GM12878 (cell line): ENCODE measurements at regions not wholly inside any gene's neighbourhood (a gene's known extent, or its start where the extent isn't known, plus 50 kb on each side); places are given as distances from the start of the nearest gene placed in this dataset.

ENCODE experiments used
- ATAC-seq: fragments of 200-7000 bp; cut with Tn5 transposase; 3 replicates; pipeline ENCODE4 v1.9.1; 2020; ENCODE audit warnings: mild to moderate bottlenecking, moderate library complexity
- BruUV-seq: library from RNA; stranded (reverse); fragments of 400-500 nt; replicated peaks from 2 replicates; lab custom pipeline; 2021; lab: Mats Ljungman, UMichigan
- CTCF ChIA-PET: fragments of 300-600 bp; sonication (Branson Sonifier 250); formaldehyde crosslinking; extraction: SDS; loops from one replicate; lab custom pipeline; 2021; ENCODE audit warnings: inconsistent platforms; lab: Yijun Ruan, JAX
- POLR2A ChIA-PET: fragments of 350-600 bp; formaldehyde crosslinking; extraction: SDS; loops from one replicate; lab custom pipeline; 2021; ENCODE audit warnings: inconsistent platforms; lab: Charles Lee
- RAD21 ChIA-PET: fragments of 300-600 bp; sonication (Branson Sonifier 250); formaldehyde crosslinking; loops from one replicate; lab custom pipeline; 2023; ENCODE audit warnings: antibody characterized with exemption; ENCODE audit not compliant: unreplicated experiment; lab: Charles Lee
- SMC1A ChIA-PET: fragments of 300-600 bp; sonication (Branson Sonifier 250); formaldehyde crosslinking; loops from one replicate; lab custom pipeline; 2023; ENCODE audit not compliant: unreplicated experiment, uncharacterized antibody; lab: Charles Lee
- DNase-seq: peaks from one replicate; pipeline ENCODE4 v3.0.0-alpha.2; 2011; ENCODE audit warnings: low read depth, low spot score
- FAIRE-seq: peaks from 3 replicates; lab custom pipeline; 2011; peaks lifted over from hg19 to GRCh38; lab: Jason Lieb, UNC
- H2AFZ ChIP-seq: 2 replicates; pipeline ENCODE4 v1.6.0; 2011; ENCODE audit warnings: low read depth, low read length, control low read depth; ENCODE audit not compliant: control insufficient read depth
- H3K27ac ChIP-seq: 2 replicates; pipeline ENCODE4 v1.5.1; 2011; ENCODE audit warnings: control low read depth; ENCODE audit not compliant: control insufficient read depth, insufficient read depth
- H3K27me3 ChIP-seq, 2 experiments: replicated peaks in 1 of 2; 2 replicates each; pipeline versions ENCODE4 v1.6.0 to v1.6.1; 2011; ENCODE audit warnings: low read length in 1 of 2; ENCODE audit not compliant: control insufficient read depth in 2 of 2, insufficient read depth in 2 of 2
- H3K36me3 ChIP-seq, 2 experiments: 2 replicates each; pipeline ENCODE4 v1.5.1; 2011; ENCODE audit warnings: low read length in 1 of 2; ENCODE audit not compliant: control insufficient read depth in 2 of 2, insufficient read depth in 2 of 2
- H3K4me1 ChIP-seq: 2 replicates; pipeline ENCODE4 v1.6.1; 2011; ENCODE audit warnings: mild to moderate bottlenecking, low read length, moderate library complexity, mixed read lengths; ENCODE audit not compliant: control insufficient read depth, insufficient read depth
- H3K4me2 ChIP-seq: 2 replicates; pipeline ENCODE4 v1.6.0; 2011; ENCODE audit warnings: control low read depth; ENCODE audit not compliant: control insufficient read depth, insufficient read depth
- H3K4me3 ChIP-seq: fragments of 200-600 bp; sonication (generic); 2 replicates; pipeline ENCODE4 v1.5.1; 2016
- H3K79me2 ChIP-seq: 2 replicates; pipeline ENCODE4 v1.6.0; 2011; ENCODE audit warnings: low read length; ENCODE audit not compliant: control insufficient read depth, insufficient read depth
- H3K9ac ChIP-seq: 2 replicates; pipeline ENCODE4 v1.8.0; 2011; ENCODE audit warnings: low read length, control low read depth, mixed read lengths; ENCODE audit not compliant: control insufficient read depth, insufficient read depth
- H3K9me3 ChIP-seq: replicated peaks from 3 replicates; pipeline ENCODE4 v1.5.1; 2011; ENCODE audit warnings: mild to moderate bottlenecking, low read length; ENCODE audit not compliant: control insufficient read depth, insufficient read depth
- H4K20me1 ChIP-seq: 2 replicates; pipeline ENCODE4 v1.6.0; 2011; ENCODE audit not compliant: control insufficient read depth, insufficient read depth
- CTCF ChIP-seq, 3 experiments: IDR thresholded peaks in 2 of 3; conservative IDR thresholded peaks in 1 of 3; 2 replicates each; pipeline ENCODE4 v1.5.1; 2011; ENCODE audit warnings: low read depth in 3 of 3, low read length in 3 of 3, mild to moderate bottlenecking in 3 of 3, control low read depth in 2 of 3, moderate library complexity in 2 of 3, inconsistent platforms in 1 of 3, mixed read lengths in 1 of 3; ENCODE audit not compliant: control insufficient read depth in 2 of 3, insufficient read depth in 1 of 3; ENCODE audit errors: extremely low read depth in 1 of 3
- CUX1 ChIP-seq: IDR thresholded peaks from 2 replicates; pipeline ENCODE4 v1.6.1; 2012; ENCODE audit warnings: improper control_type of control experiment, low read depth, low read length; ENCODE audit not compliant: insufficient replicate concordance
- HDAC2 ChIP-seq: fragments of 200-600 bp; sonication (generic); IDR thresholded peaks from 2 replicates; pipeline ENCODE4 v1.6.1; 2017
- NR2C2 ChIP-seq: IDR thresholded peaks from 2 replicates; pipeline ENCODE4 v1.6.1; 2011; ENCODE audit warnings: borderline replicate concordance, low read depth; ENCODE audit not compliant: control insufficient read depth, insufficient read length
- POU2F2 ChIP-seq: IDR thresholded peaks from 3 replicates; pipeline ENCODE4 v1.6.1; 2011; ENCODE audit warnings: low read depth, mild to moderate bottlenecking, low read length, borderline replicate concordance
- RAD21 ChIP-seq: IDR thresholded peaks from 2 replicates; pipeline ENCODE4 v1.6.1; 2011; ENCODE audit warnings: mild to moderate bottlenecking, low read depth, low read length, moderate library complexity; ENCODE audit not compliant: insufficient read depth
- TCF12 ChIP-seq: IDR thresholded peaks from 2 replicates; pipeline ENCODE4 v1.6.1; 2011; ENCODE audit warnings: low read depth, mild to moderate bottlenecking, low read length
- ZBED1 ChIP-seq: IDR thresholded peaks from 2 replicates; pipeline ENCODE4 v1.6.1; 2016; ENCODE audit warnings: borderline replicate concordance
- WGBS: methylation state at CpG from one replicate; pipeline ENCODE4 v1.1.6; 2016; ENCODE audit warnings: low lambda C conversion rate; ENCODE audit not compliant: insufficient replicate concordance, insufficient coverage; ENCODE audit errors: missing lambda C conversion rate; 5-methylcytosine and 5-hydroxymethylcytosine counted together
- in situ Hi-C: fragments of 300-500 bp; cut with MboI; formaldehyde crosslinking; loops from 9 replicates; pipeline ENCODE4 v1.14.3; 2018; ENCODE audit warnings: mixed read lengths
- intact Hi-C: fragments of 100-400 bp; cut with micrococcal nuclease; formaldehyde crosslinking; loops from one replicate; pipeline ENCODE4 v1.14.2; 2022; ENCODE audit not compliant: unreplicated experiment
- TF ChIP-seq, protein P1 (sequence below): IDR thresholded peaks from 2 replicates; pipeline ENCODE4 v1.6.1; 2011; ENCODE audit warnings: mild to moderate bottlenecking, low read depth, low read length, moderate library complexity; ENCODE audit not compliant: insufficient replicate concordance

- in situ Hi-C loops, result no loop called here
- Histone ChIP-seq H3K27me3 (peaks cover 0 to 3% of the 10 kb centered on the region in 2 experiments; a peak in 2 of 4 replicates), H3K4me2 (no peak overlapping the region), H3K9me3 (no peaks in the 10 kb centered on the region), H4K20me1 (no peaks in the 10 kb centered on the region), H3K27ac (no peak overlapping the region), H3K79me2 (no peaks in the 10 kb centered on the region), H3K36me3 (no peaks in the 10 kb centered on the region), H2AFZ (no peak overlapping the region), H3K4me3 (no peak overlapping the region), H3K9ac (no peak overlapping the region), H3K4me1 (no peaks in the 10 kb centered on the region)
- ChIA-PET RAD21 (no interaction called here), SMC1A (no interaction called here), POLR2A (no interaction called here), CTCF (no interaction called here)
- intact Hi-C loops, result no loop called here
- 10% methylated on average over 7 of the region's 7 CpGs for WGBS
- no TSS peak for BruUV-seq
- ATAC-seq (no peak), FAIRE-seq (no peak), DNase-seq (no peak)
- TF ChIP-seq CTCF (IDR thresholded peaks at IDR 0.05 in 2 of 3, conservative IDR thresholded peaks at IDR 0.05 in 1 of 3; ENCODE audit: control insufficient read depth in 2 of 3, extremely low read depth in 1 of 3, insufficient read depth in 1 of 3, low read depth in 3 of 3, low read length in 3 of 3), result no peak
- TF ChIP-seq ZBED1, result no peak
- no peak for TF ChIP-seq NR2C2
- no peak for TF ChIP-seq POU2F2
- no peak for TF ChIP-seq RAD21
- no peak for TF ChIP-seq TCF12
- TF ChIP-seq CUX1, result no peak
- no peak for TF ChIP-seq HDAC2
- TF ChIP-seq, protein P1, sequence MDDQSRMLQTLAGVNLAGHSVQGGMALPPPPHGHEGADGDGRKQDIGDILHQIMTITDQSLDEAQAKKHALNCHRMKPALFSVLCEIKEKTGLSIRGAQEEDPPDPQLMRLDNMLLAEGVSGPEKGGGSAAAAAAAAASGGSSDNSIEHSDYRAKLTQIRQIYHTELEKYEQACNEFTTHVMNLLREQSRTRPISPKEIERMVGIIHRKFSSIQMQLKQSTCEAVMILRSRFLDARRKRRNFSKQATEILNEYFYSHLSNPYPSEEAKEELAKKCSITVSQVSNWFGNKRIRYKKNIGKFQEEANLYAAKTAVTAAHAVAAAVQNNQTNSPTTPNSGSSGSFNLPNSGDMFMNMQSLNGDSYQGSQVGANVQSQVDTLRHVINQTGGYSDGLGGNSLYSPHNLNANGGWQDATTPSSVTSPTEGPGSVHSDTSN, result no peak
Observed at GRCh38 chr10:113228530-113228929, 278.5 kb downstream of the TCF7L2 start.
